ENCODE measurements at regions not wholly inside any gene's neighbourhood (a gene's known extent, or its start where the extent isn't known, plus 50 kb on each side); places are given as distances from the start of the nearest gene placed in this dataset.
A peak's percentile ranks its signal among the peaks of the same experiment; 100 is the strongest.
"Not testable (repeated sequence)": the region's sequence is repeated elsewhere in the genome, so short reads cannot be mapped to it uniquely, and the experiment has no call there.

DNA sequence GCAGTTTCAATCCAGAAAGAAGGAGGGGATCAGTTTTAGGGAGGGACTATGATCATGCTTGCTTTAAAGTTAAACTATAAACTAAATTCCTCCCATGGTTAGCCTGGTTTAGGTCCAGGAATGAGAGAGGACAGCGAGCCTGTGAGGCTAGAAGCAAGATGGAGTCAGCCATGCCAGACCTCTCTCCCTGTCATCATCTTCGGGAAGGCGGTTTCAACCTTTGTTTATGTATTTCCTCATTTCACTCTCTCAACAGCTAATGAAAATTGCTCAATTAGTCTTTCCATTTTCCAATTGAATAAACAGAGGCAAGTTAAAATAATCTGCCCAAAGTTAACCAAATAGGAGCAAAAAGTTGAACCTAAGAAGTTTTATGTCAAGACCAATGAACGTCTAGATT, 201.5 kb downstream of the KCNJ2 start:
- DNase-seq (ENCODE audit: low spot score), result no peak

DNA sequence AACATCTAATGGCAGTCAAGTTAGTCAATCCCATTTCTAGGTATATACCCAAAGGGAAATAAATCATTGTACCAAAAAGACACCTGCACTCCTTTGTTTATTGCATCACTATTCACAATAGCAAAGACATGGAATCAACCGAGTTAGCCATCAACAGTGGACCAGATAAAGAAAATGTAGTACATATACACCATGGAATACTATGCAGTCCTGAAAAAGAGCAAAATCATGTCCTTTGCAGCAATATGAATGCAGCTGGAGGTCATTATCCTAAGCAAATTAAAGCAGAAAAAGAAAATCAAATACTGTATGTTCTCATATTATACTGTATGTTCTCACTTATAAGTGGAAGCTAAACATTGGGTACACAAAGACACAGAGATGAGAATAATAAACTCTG, 204.0 kb downstream of the KCNJ2 start:
- no peak for DNase-seq (ENCODE audit: low spot score)

DNA sequence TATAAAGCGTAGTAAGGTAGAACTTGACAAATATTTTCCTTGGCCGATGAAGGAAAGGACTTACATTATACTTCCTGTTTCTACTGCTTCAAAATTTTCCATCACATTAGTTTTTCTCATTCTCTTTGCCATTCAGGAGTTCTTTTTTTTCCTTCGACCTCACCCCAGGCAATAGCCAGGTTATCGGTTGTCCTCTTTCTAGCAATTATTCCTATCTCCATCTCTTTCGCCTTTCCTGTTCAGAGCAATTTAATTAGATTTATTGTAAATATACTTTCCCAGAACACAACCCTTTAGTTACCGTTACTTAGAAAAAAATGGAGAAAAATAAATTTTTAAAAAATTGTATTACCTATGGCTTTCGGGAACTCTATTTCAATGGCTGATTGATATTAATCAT, 205.2 kb downstream of the KCNJ2 start:
- DNase-seq (ENCODE audit: low spot score), result no peak

DNA sequence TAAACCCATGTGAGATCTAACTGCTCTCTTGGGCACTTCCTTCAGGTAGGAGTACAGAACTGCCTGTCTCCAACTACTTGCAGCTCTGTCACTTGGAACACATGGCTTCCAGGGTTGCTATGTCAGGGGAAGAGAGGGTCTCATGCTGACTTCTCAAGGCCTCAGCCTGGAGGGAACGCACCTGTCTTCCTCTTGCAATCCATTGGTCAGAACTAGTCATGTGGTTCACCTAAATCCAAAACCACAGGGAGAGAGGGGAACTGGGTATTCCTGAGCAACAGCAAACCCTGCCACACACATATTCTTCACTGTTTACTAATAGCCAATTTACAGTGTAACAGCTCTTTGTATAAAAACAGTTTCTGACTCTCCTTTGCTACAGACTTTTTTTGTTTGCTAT, 206.1 kb downstream of the KCNJ2 start:
- DNase-seq (ENCODE audit: low spot score), result no peak

DNA sequence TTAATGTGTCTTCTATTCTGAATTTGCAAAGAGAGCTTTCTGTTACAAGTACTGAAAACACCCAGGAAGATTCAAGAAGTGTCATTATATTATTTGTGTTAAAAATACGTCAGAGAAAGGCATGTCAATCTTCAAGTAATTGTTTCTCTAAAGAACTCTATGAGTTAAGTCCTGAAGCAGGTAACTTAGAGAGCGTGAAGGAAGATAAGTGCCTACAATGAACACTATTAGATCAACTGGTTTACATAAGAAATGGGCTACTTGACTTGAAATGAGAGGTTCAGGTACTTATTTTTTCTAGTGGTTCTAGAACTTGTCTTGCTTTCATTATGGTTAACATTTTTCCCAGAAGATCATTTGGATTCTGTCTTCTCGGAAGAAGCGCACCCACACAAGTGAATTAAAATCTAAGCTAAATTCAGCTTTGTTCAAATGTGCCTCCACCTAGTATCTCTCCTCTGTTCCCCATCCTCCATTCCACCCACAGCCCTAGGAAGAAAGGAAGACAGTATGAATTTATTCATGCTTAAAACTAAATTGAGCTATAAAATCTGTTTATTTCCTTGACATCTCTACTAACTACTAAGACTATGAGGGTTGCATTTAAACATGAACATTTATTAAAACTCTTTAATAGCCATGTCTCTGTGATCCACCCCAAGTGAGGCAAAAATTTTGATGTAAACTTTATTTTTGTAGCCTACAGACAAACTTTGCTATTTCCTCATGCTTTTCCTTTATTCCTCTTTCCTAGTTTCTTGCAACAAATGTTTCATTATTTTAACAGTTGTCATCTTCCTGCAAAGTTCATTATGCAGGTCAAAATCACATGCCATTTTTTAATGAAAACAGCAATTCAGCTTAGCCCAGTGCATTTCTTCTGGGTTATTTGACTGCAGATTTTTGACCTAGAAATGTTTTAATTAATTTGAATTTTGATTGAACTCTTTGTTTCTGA, 206.8 kb downstream of the KCNJ2 start:
- no peak for DNase-seq (ENCODE audit: low spot score)

DNA sequence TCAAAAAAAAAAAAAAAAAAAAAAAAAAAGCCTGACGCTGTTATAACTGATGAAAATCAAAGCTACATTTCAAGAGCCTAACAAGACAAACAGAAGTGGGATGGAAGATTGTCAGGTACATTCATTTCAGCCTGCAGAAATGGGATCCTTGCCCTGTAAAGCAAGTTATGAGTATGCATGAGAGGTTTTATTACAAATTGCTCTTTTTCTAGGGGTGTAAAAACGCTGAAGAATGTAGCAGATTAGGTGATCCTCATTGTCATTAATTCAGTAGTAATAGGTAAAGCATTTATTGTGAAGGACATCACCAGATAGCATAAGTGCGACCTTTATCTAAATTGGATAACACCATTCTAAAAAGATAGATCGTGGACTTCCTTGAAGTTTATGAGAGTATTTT, 208.3 kb downstream of the KCNJ2 start:
- DNase-seq (ENCODE audit: low spot score), result no peak

DNA sequence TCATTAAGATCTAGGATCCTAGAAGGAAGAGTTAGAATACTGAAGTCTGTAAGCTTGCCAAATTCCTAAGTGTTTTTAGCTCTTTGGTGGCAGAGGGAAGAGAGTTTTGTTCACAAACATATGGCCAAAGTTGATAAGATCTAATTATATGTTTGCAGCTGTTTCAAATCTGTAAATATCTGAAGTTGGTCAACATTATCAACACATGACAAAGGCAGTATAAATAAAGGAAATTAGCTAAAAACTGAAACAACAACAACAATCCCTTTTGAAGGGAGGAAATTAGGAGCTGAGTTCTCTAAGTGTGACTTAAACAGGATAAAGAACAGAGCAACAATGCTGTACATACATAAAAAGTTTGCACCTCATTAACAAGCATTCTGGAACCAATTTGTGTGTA, 208.7 kb downstream of the KCNJ2 start:
- DNase-seq (ENCODE audit: low spot score), result no peak

DNA sequence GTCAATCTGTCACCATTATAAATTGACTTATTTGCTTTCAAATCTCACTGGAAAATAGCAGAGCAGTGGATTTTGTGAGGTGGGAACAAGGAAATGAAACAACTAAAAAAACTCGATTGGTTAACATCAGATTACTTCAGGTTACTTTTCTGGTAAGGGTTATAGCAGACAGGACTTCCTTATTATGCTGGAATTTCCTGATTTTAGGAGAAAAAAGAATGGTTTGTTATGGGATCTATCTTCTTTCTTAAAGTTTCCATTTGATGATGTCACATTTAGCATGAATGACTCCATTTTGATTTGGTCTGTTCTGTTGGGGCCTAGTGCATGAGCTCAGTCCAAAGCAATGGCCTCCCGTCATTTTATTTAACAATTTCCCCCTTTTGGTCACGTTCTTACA, 210.6 kb downstream of the KCNJ2 start:
- DNase-seq (ENCODE audit: low spot score), result no peak

DNA sequence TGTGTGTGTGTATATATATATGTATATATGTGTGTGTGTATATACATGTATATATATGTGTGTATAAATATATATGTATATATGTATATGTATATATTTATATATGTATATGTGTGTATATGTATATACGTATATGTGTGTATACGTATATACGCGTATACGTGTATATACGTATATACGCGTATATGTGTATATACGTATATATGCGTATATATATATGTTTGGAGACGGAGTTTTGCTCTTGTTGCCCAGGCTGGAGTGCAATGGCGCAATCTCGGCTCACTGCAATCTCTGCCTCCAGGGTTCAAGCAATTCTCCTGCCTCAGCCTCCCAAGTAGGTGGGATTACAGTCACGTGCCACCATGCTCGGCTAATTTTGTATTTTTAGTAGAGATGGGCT, 212.6 kb downstream of the KCNJ2 start:
- DNase-seq (ENCODE audit: low spot score), result not testable (repeated sequence)

DNA sequence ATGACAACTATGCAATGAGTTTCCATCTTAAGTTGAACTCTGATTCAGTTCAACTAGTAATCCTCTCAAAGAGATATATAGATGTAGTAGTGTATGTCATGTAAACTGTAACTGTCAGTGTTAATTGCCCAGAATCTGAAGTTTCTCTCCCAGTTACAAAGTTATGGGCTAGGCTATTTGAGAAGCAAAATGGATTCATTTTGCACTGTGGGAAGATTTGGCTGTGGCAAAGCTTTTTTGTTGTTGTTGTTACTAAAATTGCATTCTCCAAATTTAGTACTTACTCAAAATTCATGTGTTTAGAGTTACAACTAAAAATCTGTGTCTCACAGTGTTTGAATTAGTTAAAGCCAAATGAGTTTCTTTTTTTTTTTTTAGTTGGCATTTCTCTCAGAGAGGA, 219.0 kb downstream of the KCNJ2 start:
- DNase-seq (ENCODE audit: low spot score), result no peak

DNA sequence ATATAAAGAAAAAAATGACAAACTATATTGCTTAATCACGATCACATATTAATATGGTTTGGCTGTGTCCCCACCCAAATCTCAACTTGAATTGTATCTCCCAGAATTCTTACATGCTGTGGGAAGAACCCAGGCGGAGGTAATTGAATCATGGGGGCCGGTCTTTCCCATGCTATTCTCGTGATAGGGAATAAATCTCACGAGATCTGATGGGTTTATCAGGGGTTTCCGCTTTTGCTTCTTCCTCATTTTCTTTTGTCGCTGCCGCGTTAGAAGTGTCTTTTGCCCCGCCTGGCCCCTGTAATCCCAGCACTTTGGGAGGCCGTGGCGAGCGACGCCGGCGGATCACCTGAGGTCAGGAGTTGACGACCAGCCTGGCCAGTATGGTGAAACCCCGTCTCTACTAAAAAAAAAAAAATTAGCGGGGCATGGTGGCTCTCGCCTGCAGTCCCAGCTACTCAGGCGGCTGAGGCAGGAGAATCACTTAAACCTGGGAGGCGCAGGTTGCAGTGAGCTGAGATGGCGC, 220.0 kb downstream of the KCNJ2 start:
- not testable (repeated sequence) for DNase-seq (ENCODE audit: low spot score)

DNA sequence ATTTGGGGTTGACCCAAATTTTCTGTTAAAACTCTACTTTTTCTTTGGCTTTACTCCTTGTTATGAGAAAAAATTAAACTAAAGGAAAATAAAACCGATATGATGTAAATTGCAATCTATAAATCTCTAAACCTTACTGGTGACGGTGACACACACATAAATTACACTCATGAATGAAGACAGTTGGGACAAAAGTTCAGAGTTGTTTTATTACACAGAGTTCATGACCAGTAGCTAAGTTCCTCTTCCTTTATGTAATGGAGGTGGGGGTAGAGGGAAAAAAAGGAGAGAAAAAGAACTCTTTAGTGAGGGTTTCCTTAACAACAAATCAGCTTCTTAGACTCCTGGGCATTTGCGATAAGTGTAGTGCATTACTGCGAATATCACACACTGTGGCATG, 220.7 kb downstream of the KCNJ2 start:
- no peak for DNase-seq (ENCODE audit: low spot score)

DNA sequence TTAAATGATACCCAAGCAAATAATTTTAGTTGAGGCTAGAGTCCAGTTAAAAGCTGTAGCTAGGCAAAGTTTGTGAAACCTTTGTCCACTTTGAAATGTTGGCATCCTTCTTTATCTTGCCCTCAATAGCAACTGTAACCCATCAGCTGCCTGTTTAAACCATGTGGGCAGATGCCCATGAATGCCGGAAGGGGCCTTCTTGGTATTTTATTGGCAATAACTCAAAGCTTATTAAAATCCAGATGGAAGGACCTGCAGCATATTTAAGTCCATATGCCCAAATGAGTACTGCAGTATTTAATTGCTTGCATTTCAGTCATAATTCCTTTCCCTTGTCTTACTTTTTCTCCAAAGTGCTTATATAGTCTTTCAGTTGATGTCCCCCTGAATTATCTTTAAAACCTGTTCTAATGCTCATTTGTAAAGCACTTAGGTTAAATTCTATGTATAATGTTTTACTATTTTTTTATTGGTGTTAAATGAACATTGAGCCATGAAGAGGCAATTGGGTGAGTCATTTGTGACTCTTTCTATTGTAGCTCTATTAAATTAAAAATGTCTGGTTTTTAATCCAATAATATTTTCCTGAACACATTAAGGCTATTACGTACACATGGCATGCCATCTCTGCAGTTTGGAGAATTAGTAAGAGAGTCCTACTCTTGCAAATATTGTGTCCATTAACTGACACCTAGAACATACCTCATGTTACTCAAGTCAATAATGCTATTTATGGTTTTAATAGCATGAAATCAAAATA, 225.3 kb downstream of the KCNJ2 start:
- no peak for DNase-seq (ENCODE audit: low spot score)

DNA sequence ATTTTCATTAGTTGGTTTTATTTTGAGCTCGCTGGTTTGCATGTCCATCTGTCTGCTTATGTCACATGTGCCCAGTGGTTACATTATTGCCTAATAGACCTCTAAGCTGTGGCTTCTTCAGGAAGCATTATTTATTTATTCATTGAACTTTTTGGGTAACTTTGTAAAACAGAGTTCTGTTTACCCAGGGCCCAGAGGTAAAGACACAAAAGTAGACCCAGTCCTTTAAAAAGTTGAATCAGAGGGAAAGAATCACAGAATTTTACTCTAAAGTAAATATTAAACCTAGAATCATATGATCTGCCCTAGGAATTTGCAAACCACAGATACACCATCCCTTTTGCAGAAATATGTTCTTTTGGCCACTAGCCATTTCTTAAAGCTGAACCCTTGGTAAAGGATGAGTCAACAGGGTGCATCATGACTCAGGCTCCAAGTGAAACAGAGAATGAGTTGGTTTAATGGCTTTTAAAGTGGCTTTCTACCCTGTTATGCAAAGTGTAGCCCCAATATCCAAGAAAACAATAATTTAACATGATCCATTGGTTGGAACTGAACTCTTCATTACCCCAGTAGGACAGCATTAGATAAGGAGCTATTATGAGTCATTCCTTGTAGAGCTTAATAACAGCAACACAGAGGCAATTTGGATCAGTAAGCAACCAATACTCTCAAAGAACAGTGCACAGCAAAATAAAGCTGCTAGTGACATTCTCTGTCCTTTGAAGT, 236.3 kb downstream of the KCNJ2 start:
- peak; percentile 43 for DNase-seq (ENCODE audit: low spot score)

DNA sequence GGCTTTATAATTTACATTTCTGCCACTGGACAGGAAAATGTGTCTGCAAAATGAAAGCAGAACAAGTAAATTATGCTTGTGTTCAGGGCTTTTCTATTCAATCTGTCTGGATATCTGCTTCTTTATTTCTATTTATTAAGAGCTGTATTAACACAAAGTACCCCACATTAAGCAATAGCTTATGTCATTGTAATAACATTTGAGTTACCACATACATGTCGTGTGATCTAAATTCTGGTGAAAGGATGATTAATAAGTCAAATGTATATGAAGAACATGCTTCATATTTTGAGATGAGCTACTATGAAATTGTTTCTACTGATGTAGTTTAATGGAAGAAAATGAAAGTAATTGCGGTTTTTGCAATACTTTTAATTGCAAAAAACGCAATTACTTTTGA, 238.2 kb downstream of the KCNJ2 start:
- DNase-seq (ENCODE audit: low spot score), result no peak

DNA sequence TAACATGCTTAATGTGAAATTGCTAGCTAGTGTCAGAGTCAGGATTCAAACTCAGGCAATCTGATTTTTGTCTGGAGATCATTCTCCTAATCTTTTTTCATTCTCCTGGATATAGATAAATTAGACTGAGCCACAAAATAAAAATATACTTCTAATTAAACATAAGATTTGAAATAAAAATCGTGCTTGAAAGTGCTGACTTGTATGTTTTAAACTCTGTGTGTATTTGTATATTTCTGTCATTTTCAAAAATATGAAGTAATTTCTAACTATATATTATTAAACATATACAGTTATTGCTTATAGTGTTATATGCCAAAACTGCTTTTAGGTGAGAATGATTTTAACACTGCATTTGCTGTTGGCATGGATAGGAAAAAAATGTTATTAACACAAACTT, 239.4 kb downstream of the KCNJ2 start:
- DNase-seq (ENCODE audit: low spot score), result no peak

DNA sequence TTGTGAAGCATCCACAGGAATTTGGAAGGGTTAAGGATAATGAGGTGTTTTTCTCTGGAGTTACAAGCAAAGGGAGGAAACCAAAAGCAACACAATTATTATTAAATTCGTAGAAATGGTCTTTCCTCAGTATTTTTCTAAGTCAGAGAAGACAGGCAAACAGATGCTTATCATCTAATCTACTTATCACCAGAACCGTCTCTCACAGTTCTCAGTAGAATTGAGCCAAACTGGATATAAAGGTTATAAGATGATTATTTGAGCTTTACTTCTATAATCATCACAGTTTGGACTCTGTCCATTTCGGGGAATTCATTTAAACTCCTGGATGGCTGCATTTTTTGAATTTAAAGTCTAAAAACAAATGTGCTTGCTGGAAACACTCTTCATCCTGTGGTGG, 245.0 kb downstream of the KCNJ2 start:
- DNase-seq (ENCODE audit: low spot score), result no peak

DNA sequence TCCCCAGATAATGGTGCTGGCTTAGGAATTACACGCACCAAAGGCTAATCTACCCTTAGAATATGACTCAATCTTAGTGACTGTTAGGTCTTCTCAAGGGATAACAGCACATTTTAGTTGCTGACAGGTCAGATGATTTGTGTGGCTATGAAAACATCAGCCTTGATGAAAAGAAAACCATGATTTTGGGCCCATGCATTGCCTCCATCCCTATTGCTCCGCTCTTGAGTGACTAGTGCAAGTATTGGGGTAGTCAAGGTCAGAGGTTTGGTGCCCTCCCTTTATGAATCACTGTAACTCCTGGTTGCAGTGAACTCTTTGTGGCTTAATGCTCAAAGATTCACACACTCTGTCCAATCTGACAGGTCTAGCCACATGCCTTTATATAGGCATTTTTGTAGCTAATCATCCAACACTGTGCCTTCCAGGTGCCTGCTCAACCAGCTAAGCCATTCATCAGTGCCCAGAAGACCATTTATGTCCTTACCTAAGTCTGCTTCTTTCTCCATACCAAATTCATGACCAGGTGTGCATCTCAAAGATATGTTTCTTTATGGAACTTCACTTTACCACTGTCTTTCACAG, 251.6 kb downstream of the KCNJ2 start:
- DNase-seq (ENCODE audit: low spot score), result no peak

DNA sequence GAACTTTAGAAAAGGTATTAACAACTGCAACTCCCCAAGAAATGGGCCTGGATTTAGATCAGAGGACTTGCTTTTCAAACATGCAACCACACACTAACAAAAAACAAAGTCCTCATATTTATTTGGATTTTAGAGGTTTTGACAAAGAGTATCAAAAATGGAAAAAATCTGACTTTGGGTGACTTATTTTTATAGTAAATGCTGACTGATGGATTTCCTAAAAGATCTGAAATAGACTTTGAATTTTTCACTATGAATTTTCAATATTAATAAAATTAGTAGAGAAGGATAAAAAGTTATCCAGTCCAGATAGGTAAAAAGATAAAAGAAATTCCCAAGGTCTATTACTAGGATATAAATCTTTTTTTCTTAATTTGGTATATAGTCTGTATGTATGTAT, 253.5 kb downstream of the KCNJ2 start:
- DNase-seq (ENCODE audit: low spot score), result no peak

DNA sequence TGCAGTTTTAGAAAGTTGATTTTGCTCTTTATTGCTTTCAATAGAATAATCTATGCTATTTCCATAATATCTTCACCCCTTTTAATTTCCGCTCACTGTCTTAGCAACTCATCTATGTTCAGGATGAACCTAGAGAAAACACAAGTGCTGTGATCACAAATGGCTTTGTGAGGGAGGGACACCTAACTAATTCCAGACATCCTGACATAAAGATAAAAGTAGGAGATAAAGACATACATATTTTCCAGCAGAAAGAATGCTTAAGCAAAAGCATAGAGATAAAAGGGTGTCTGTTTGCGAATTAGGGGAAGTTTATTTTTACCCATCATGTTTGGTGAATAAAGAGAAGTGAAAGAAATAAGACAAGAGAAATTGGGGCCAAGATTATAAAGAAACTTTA, 254.2 kb downstream of the KCNJ2 start:
- no peak for DNase-seq (ENCODE audit: low spot score)

DNA sequence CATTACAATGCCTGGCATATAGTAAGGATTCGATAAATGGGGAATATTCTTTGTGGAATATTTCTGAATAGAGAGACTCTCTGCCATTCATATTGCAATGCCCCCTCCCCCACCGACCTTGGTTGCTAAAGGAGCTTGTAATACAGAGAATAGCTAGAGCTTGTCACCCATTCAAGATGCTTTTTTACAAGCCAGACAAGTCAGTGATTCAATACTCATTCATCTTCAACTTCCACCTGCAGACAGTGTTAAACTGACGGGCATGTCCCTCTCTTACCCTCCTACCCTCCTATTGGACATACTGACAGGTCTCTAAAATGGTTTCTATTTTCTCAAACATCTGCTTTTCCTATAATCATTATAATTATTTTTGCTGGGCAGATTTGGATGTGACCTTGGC, 257.4 kb downstream of the KCNJ2 start:
- no peak for DNase-seq (ENCODE audit: low spot score)
